Spleen (tissue), 7 donors: ENCODE measurements at regions not wholly inside any gene's neighbourhood (a gene's known extent, or its start where the extent isn't known, plus 50 kb on each side); places are given as distances from the start of the nearest gene placed in this dataset.

Experiments
- CTCF ChIP-seq, 11 experiments: fragments of 200-600 bp in 7 of 11; fragments of 450-650 bp in 4 of 11; sonication (generic) in 4 of 11; IDR thresholded peaks in 8 of 11; conservative IDR thresholded peaks in 3 of 11; 1 replicate in 7 of 11; 2 replicates in 4 of 11; pipeline versions ENCODE4 v1.4.0 to v1.8.0; 2016 to 2021; ENCODE audit warnings: antibody characterized with exemption in 11 of 11, inconsistent platforms in 4 of 11, mild to moderate bottlenecking in 1 of 11
- POLR2AphosphoS5 ChIP-seq, 3 donors: sonication (generic); formaldehyde crosslinking; IDR thresholded peaks; one replicate each; pipeline ENCODE4 v1.5.1; 2017; ENCODE audit warnings: antibody characterized with exemption in 3 of 3
- donor health status: DM: no; HTN: no; CAD: no; lungs with moderate emphysema.
- donor health status: DM: no; HTN: no; CAD: no.
- donor health status: DM: no; HTN: no; CAD: no.

- no peak for TF ChIP-seq POLR2AphosphoS5 (IDR thresholded peaks at IDR 0.05)
- no peak for TF ChIP-seq CTCF (IDR thresholded peaks at IDR 0.05 in 8 of 11, conservative IDR thresholded peaks at IDR 0.05 in 3 of 11)
These were observed 64.9 kb upstream of the FOXG1 start for GRCh38 chr14:28701733-28702132.
